SK-N-SH treated with all-trans-retinoic acid at 6 μM for 48 hours (cell line): ENCODE measurements at regions not wholly inside any gene's neighbourhood (a gene's known extent, or its start where the extent isn't known, plus 50 kb on each side); places are given as distances from the start of the nearest gene placed in this dataset.

ENCODE experiments used
- ATAC-seq: fragments of 200-7000 bp; cut with Tn5 transposase; 3 replicates; pipeline ENCODE4 v1.9.1; 2020; ENCODE audit warnings: mild to moderate bottlenecking, moderate library complexity
- ARNTL ChIP-seq: fragments of 450-650 bp; formaldehyde crosslinking; IDR thresholded peaks from 2 replicates; pipeline ENCODE4 v1.5.0; 2020; ENCODE audit warnings: low read depth, mild to moderate bottlenecking, moderate library complexity, borderline replicate concordance
- BACH2 ChIP-seq: fragments of 250-450 bp; sonication (Bioruptor Pico); IDR thresholded peaks from 2 replicates; pipeline ENCODE4 v1.9.0; 2021; ENCODE audit warnings: mild to moderate bottlenecking, borderline replicate concordance
- ESRRG ChIP-seq: fragments of 250-450 bp; sonication (Bioruptor Pico); IDR thresholded peaks from 2 replicates; pipeline ENCODE4 v1.6.1; 2021; ENCODE audit warnings: mild to moderate bottlenecking
- GLIS3 ChIP-seq: fragments of 250-450 bp; sonication (Bioruptor Pico); IDR thresholded peaks from 2 replicates; pipeline ENCODE4 v1.5.0; 2020; ENCODE audit warnings: mild to moderate bottlenecking, moderate library complexity
- ISL1 ChIP-seq: fragments of 250-450 bp; sonication (Bioruptor Pico); IDR thresholded peaks from 2 replicates; pipeline ENCODE4 v2.1.2; 2022; ENCODE audit warnings: mild to moderate bottlenecking, moderate library complexity
- PPARA ChIP-seq: fragments of 250-450 bp; sonication (Bioruptor Pico); IDR thresholded peaks from 2 replicates; pipeline ENCODE4 v1.5.0; 2020; ENCODE audit warnings: mild to moderate bottlenecking, borderline replicate concordance
- RARB ChIP-seq: fragments of 250-450 bp; sonication (Bioruptor Pico); IDR thresholded peaks from 2 replicates; pipeline ENCODE4 v1.8.0; 2021; ENCODE audit warnings: mild to moderate bottlenecking, moderate library complexity
- SNAI2 ChIP-seq: fragments of 250-450 bp; sonication (Bioruptor Pico); IDR thresholded peaks from 2 replicates; pipeline ENCODE4 v1.5.0; 2020; ENCODE audit warnings: mild to moderate bottlenecking, moderate library complexity
- TCF4 ChIP-seq: fragments of 250-450 bp; sonication (Bioruptor Pico); IDR thresholded peaks from 2 replicates; pipeline ENCODE4 v1.8.0; 2021; ENCODE audit warnings: mild to moderate bottlenecking, moderate library complexity, borderline replicate concordance
- TOX ChIP-seq: fragments of 250-450 bp; sonication (Bioruptor Pico); IDR thresholded peaks from 2 replicates; pipeline ENCODE4 v1.8.0; 2021; ENCODE audit warnings: mild to moderate bottlenecking, moderate library complexity, borderline replicate concordance
- ZC3H10 ChIP-seq: fragments of 250-450 bp; sonication (Bioruptor Pico); IDR thresholded peaks from 2 replicates; pipeline ENCODE4 v1.5.1; 2021; ENCODE audit warnings: mild to moderate bottlenecking, moderate library complexity
- ZFP3 ChIP-seq: fragments of 250-450 bp; sonication (Bioruptor Pico); IDR thresholded peaks from 2 replicates; pipeline ENCODE4 v1.5.0; 2020; ENCODE audit warnings: mild to moderate bottlenecking, moderate library complexity
- ZFP30 ChIP-seq: fragments of 450-650 bp; formaldehyde crosslinking; IDR thresholded peaks from 2 replicates; pipeline ENCODE4 v1.5.0; 2022; ENCODE audit warnings: mild to moderate bottlenecking, moderate library complexity
- ZNF565 ChIP-seq: fragments of 450-650 bp; formaldehyde crosslinking; conservative IDR thresholded peaks from 2 replicates; pipeline ENCODE4 v1.5.0; 2020; ENCODE audit warnings: low read depth, mild to moderate bottlenecking, moderate library complexity
- TF ChIP-seq, protein P1 (sequence below): fragments of 250-450 bp; sonication (Bioruptor Pico); IDR thresholded peaks from 2 replicates; pipeline ENCODE4 v1.5.1; 2021; ENCODE audit warnings: mild to moderate bottlenecking, moderate library complexity
- TF ChIP-seq, protein P2 (sequence below): fragments of 250-450 bp; sonication (Bioruptor Pico); IDR thresholded peaks from 2 replicates; pipeline ENCODE4 v1.8.0; 2020; ENCODE audit warnings: mild to moderate bottlenecking, moderate library complexity, borderline replicate concordance
- TF ChIP-seq, protein P3 (sequence below): fragments of 250-450 bp; sonication (Bioruptor Pico); IDR thresholded peaks from 2 replicates; pipeline ENCODE4 v1.8.0; 2021; ENCODE audit warnings: low read depth, mild to moderate bottlenecking, moderate library complexity, borderline replicate concordance
- TF ChIP-seq, protein P4 (sequence below): fragments of 250-450 bp; sonication (Bioruptor Pico); IDR thresholded peaks from 2 replicates; pipeline ENCODE4 v1.5.0; 2020; ENCODE audit warnings: mild to moderate bottlenecking, moderate library complexity
- TF ChIP-seq, protein P5 (sequence below): fragments of 250-450 bp; sonication (Bioruptor Pico); IDR thresholded peaks from 2 replicates; pipeline ENCODE4 v1.5.1; 2020; ENCODE audit warnings: low read depth, mild to moderate bottlenecking, moderate library complexity

DNA sequence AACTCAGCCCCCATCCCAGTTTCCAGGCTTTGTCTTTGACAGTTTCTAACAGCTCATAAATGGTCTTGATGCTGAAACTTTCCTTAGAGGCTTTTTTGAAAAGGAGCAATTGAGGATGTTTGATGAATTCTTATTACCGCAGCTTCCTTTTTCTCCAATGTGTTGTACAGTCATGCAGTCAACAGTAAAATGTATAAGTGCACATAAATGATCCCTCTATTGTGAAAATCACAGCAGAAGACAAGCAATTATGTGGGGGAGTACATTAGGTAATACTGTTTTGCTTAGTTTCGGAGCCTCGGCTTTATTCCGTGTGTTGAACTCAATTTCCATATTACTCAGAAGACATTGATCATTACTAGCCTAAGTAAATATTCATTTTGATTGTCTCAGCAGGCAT lies 673.7 kb downstream of the CDH8 start:
- TF ChIP-seq GLIS3 (CRISPR knock-in tag) (no peak), BACH2 (CRISPR knock-in tag) (no peak), ARNTL (CRISPR knock-in tag) (no peak), SNAI2 (CRISPR knock-in tag) (no peak), TOX (CRISPR knock-in tag) (no peak), ZFP30 (CRISPR knock-in tag) (no peak), ZC3H10 (no peak), ISL1 (CRISPR knock-in tag) (no peak)
- TF ChIP-seq, protein P1, sequence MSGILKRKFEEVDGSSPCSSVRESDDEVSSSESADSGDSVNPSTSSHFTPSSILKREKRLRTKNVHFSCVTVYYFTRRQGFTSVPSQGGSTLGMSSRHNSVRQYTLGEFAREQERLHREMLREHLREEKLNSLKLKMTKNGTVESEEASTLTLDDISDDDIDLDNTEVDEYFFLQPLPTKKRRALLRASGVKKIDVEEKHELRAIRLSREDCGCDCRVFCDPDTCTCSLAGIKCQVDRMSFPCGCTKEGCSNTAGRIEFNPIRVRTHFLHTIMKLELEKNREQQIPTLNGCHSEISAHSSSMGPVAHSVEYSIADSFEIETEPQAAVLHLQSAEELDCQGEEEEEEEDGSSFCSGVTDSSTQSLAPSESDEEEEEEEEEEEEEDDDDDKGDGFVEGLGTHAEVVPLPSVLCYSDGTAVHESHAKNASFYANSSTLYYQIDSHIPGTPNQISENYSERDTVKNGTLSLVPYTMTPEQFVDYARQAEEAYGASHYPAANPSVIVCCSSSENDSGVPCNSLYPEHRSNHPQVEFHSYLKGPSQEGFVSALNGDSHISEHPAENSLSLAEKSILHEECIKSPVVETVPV, result no peak
- TF ChIP-seq, protein P2, sequence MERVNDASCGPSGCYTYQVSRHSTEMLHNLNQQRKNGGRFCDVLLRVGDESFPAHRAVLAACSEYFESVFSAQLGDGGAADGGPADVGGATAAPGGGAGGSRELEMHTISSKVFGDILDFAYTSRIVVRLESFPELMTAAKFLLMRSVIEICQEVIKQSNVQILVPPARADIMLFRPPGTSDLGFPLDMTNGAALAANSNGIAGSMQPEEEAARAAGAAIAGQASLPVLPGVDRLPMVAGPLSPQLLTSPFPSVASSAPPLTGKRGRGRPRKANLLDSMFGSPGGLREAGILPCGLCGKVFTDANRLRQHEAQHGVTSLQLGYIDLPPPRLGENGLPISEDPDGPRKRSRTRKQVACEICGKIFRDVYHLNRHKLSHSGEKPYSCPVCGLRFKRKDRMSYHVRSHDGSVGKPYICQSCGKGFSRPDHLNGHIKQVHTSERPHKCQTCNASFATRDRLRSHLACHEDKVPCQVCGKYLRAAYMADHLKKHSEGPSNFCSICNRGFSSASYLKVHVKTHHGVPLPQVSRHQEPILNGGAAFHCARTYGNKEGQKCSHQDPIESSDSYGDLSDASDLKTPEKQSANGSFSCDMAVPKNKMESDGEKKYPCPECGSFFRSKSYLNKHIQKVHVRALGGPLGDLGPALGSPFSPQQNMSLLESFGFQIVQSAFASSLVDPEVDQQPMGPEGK (CRISPR knock-in tag), result no peak
- TF ChIP-seq, protein P3, sequence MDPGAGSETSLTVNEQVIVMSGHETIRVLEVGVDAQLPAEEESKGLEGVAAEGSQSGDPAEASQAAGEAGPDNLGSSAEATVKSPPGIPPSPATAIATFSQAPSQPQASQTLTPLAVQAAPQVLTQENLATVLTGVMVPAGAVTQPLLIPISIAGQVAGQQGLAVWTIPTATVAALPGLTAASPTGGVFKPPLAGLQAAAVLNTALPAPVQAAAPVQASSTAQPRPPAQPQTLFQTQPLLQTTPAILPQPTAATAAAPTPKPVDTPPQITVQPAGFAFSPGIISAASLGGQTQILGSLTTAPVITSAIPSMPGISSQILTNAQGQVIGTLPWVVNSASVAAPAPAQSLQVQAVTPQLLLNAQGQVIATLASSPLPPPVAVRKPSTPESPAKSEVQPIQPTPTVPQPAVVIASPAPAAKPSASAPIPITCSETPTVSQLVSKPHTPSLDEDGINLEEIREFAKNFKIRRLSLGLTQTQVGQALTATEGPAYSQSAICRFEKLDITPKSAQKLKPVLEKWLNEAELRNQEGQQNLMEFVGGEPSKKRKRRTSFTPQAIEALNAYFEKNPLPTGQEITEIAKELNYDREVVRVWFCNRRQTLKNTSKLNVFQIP, result no peak
- TF ChIP-seq, all 23 proteins: peak for 0
- no peak for ATAC-seq

DNA sequence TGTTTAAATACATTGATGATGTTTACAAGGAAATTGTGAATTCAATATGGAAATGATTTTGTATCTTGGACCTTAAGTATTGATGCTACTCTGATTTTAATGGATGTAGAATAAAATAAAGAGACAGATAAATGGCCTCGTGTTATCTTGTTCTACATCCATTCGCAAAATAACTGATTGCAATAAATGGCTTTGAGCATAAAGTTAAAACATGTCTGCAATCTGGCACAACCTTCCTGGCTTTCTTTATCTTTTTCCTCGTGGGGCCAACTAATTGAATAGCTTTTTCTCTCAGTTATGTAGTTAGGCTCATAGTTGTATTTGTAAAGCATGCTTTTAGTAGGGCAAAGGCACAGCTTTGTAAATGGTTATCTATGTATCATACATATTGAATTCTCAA lies 691.4 kb downstream of the CDH8 start:
- ATAC-seq, result no peak
- TF ChIP-seq ZFP30 (CRISPR knock-in tag), result no peak
- no peak for TF ChIP-seq TCF4 (CRISPR knock-in tag)
- TF ChIP-seq, protein P4, sequence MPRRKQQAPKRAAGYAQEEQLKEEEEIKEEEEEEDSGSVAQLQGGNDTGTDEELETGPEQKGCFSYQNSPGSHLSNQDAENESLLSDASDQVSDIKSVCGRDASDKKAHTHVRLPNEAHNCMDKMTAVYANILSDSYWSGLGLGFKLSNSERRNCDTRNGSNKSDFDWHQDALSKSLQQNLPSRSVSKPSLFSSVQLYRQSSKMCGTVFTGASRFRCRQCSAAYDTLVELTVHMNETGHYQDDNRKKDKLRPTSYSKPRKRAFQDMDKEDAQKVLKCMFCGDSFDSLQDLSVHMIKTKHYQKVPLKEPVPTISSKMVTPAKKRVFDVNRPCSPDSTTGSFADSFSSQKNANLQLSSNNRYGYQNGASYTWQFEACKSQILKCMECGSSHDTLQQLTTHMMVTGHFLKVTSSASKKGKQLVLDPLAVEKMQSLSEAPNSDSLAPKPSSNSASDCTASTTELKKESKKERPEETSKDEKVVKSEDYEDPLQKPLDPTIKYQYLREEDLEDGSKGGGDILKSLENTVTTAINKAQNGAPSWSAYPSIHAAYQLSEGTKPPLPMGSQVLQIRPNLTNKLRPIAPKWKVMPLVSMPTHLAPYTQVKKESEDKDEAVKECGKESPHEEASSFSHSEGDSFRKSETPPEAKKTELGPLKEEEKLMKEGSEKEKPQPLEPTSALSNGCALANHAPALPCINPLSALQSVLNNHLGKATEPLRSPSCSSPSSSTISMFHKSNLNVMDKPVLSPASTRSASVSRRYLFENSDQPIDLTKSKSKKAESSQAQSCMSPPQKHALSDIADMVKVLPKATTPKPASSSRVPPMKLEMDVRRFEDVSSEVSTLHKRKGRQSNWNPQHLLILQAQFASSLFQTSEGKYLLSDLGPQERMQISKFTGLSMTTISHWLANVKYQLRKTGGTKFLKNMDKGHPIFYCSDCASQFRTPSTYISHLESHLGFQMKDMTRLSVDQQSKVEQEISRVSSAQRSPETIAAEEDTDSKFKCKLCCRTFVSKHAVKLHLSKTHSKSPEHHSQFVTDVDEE (CRISPR knock-in tag), result no peak
- TF ChIP-seq ARNTL (CRISPR knock-in tag), result no peak
- TF ChIP-seq, protein P2 (CRISPR knock-in tag), result no peak
- TF ChIP-seq, protein P5, sequence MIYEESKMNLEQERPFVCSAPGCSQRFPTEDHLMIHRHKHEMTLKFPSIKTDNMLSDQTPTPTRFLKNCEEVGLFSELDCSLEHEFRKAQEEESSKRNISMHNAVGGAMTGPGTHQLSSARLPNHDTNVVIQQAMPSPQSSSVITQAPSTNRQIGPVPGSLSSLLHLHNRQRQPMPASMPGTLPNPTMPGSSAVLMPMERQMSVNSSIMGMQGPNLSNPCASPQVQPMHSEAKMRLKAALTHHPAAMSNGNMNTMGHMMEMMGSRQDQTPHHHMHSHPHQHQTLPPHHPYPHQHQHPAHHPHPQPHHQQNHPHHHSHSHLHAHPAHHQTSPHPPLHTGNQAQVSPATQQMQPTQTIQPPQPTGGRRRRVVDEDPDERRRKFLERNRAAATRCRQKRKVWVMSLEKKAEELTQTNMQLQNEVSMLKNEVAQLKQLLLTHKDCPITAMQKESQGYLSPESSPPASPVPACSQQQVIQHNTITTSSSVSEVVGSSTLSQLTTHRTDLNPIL (CRISPR knock-in tag), result no peak
- TF ChIP-seq RARB, result no peak
- no peak for TF ChIP-seq GLIS3 (CRISPR knock-in tag)
- TF ChIP-seq PPARA (CRISPR knock-in tag), result no peak
- no peak for TF ChIP-seq ZNF565
- no peak for TF ChIP-seq TOX (CRISPR knock-in tag)
- TF ChIP-seq, all 23 proteins: peak for 0

DNA sequence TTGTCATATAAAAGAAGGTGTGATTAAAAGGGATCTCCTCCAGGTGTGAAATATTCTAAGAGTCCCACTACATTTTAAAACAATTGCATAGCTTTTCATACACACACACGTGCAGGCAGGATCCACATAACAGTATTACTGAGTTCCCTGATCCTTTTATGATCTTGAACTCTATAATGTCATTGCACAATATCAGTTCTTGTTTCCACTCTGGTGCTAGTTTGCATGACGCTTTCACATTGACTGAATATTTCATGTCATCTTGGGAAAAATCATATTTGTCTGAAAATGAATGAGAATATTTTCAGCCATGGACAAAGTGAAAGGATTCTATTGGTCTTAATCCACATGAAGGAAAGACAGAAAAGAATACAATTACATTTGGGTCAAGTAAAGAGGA lies 703.8 kb downstream of the CDH8 start:
- TF ChIP-seq, protein P2 (CRISPR knock-in tag), result no peak
- no peak for TF ChIP-seq TCF4 (CRISPR knock-in tag)
- no peak for TF ChIP-seq ARNTL (CRISPR knock-in tag)
- TF ChIP-seq ESRRG (CRISPR knock-in tag), result no peak
- no peak for TF ChIP-seq ZC3H10
- no peak for TF ChIP-seq ZFP3 (CRISPR knock-in tag)
- TF ChIP-seq RARB, result no peak
- no peak for ATAC-seq
